ENCODE measurements at regions not wholly inside any gene's neighbourhood (a gene's known extent, or its start where the extent isn't known, plus 50 kb on each side); places are given as distances from the start of the nearest gene placed in this dataset.

DNA sequence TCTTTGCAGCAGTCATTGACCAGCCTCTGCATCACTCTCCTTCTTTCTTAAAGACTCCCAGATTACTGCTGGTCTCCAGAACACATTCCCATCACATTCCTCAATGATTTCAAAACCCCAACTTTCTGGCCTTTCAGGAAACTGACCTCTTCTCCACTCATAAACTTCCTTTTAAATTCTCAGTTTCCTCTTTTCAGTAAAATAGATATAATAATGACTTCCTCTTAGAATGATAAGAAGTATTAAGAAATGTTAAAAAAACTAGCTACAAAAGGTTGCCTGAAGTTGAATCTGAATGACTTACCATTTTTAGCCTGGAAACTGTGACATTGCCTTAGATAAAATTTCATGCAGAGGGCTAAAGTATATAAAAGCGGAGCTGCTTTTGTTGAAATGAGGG lies 239.3 kb downstream of the OGFRL1 start:
- Histone ChIP-seq H3K36me3 (ENCODE audit: control insufficient read depth, insufficient read depth, low read length) (no peaks in the 10 kb centered on the region), H3K4me3 (ENCODE audit: low read length) (no peak overlapping the region), H3K9ac (ENCODE audit: low read length) (no peak overlapping the region), H3K4me1 (ENCODE audit: control insufficient read depth, insufficient read depth, low read length) (no peaks in the 10 kb centered on the region), H3K27ac (ENCODE audit: low read depth, low read length) (no peak overlapping the region), H3K27me3 (ENCODE audit: control insufficient read depth, insufficient read depth, low read length) (no peaks in the 10 kb centered on the region)

GRCh38 chr6:71529026-71529425 lies 240.4 kb downstream of the OGFRL1 start:
- Histone ChIP-seq H3K27me3 (ENCODE audit: control insufficient read depth, insufficient read depth, low read length) (no peaks in the 10 kb centered on the region), H3K4me3 (ENCODE audit: low read length) (no peak overlapping the region), H3K9ac (ENCODE audit: low read length) (no peak overlapping the region), H3K27ac (ENCODE audit: low read depth, low read length) (no peak overlapping the region), H3K4me1 (ENCODE audit: control insufficient read depth, insufficient read depth, low read length) (no peaks in the 10 kb centered on the region), H3K36me3 (ENCODE audit: control insufficient read depth, insufficient read depth, low read length) (no peaks in the 10 kb centered on the region)

DNA sequence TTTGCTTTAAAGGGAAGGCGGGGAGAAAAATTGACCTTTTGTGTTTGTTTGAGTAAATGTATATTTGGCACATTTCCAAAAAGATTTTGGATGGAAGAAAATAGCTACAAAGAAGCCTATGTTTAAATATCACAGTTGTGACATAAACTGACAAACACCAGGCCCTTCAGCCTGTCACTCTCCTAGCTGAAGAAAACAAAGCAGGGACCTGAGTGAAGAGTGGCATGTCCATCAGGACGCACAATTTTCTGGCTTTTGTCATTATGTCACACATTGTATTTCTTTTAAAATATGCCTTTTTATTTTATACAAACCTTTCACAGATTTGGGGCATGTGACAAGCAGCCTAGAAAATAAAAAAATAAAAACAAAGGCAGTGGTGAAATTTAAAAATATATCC lies 241.2 kb downstream of the OGFRL1 start:
- Histone ChIP-seq H3K27ac (ENCODE audit: low read depth, low read length) (no peak overlapping the region), H3K9ac (ENCODE audit: low read length) (no peak overlapping the region), H3K27me3 (ENCODE audit: control insufficient read depth, insufficient read depth, low read length) (no peaks in the 10 kb centered on the region), H3K4me3 (ENCODE audit: low read length) (no peak overlapping the region), H3K36me3 (ENCODE audit: control insufficient read depth, insufficient read depth, low read length) (no peaks in the 10 kb centered on the region), H3K4me1 (ENCODE audit: control insufficient read depth, insufficient read depth, low read length) (no peaks in the 10 kb centered on the region)

DNA sequence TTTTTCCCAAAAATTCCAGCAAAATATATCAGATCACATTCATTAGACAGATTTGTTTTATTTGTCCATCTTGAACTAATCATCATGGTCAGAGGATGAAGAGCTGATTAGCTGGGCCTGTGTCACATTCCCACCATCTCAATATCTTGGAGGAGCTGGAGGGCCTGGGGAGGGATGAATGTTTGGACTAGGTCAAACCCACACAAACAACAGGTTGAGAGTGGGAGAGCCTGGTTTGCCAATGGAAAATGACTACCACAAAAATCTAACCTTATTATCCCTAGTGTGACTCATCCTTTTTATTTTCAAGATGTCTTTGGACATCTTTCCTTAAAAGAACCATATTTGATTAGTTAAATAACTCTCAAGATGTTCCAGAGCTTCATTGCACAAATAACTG lies 242.4 kb downstream of the OGFRL1 start:
- H3K4me3 ChIP-seq (ENCODE audit: low read length), result no peak overlapping the region
- H3K27ac ChIP-seq (ENCODE audit: low read depth, low read length), result no peak overlapping the region
- H3K27me3 ChIP-seq (ENCODE audit: control insufficient read depth, insufficient read depth, low read length), result no peaks in the 10 kb centered on the region
- H3K4me1 ChIP-seq (ENCODE audit: control insufficient read depth, insufficient read depth, low read length), result no peaks in the 10 kb centered on the region
- no peak overlapping the region for H3K9ac ChIP-seq (ENCODE audit: low read length)
- no peaks in the 10 kb centered on the region for H3K36me3 ChIP-seq (ENCODE audit: control insufficient read depth, insufficient read depth, low read length)

GRCh38 chr6:71531841-71532240 lies 243.2 kb downstream of the OGFRL1 start:
- no peaks in the 10 kb centered on the region for H3K36me3 ChIP-seq (ENCODE audit: control insufficient read depth, insufficient read depth, low read length)

GRCh38 chr6:71533939-71534379 lies 245.3 kb downstream of the OGFRL1 start:
- Histone ChIP-seq H3K9ac (ENCODE audit: low read length) (no peak overlapping the region), H3K27ac (ENCODE audit: low read depth, low read length) (no peak overlapping the region), H3K4me3 (ENCODE audit: low read length) (no peak overlapping the region), H3K4me1 (ENCODE audit: control insufficient read depth, insufficient read depth, low read length) (no peaks in the 10 kb centered on the region), H3K27me3 (ENCODE audit: control insufficient read depth, insufficient read depth, low read length) (no peaks in the 10 kb centered on the region), H3K36me3 (ENCODE audit: control insufficient read depth, insufficient read depth, low read length) (no peaks in the 10 kb centered on the region)

More at GRCh38 chr6:71531841-71532240, 243.2 kb downstream of the OGFRL1 start:
- Histone ChIP-seq H3K27ac (ENCODE audit: low read depth, low read length) (no peak overlapping the region), H3K27me3 (ENCODE audit: control insufficient read depth, insufficient read depth, low read length) (no peaks in the 10 kb centered on the region), H3K9ac (ENCODE audit: low read length) (no peak overlapping the region), H3K4me3 (ENCODE audit: low read length) (no peak overlapping the region), H3K4me1 (ENCODE audit: control insufficient read depth, insufficient read depth, low read length) (no peaks in the 10 kb centered on the region)

DNA sequence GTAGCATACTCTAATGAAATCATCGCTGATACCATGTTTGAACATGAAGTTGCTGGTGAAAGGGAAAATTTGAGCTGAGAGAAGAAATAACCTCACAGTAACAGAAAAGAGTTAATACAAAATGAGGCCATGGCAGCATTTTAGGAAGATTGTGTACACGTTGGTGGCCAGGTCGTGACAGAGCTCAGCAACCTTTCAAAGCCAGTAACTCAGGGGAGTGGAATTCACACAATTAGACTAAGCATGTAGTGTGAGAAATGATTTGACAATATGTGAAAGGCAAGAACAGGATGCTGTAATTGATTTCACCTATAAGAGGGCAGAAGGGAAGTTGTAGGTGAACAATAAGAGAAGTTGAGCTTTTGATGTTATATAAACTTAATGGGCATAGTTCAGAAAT lies 246.3 kb downstream of the OGFRL1 start:
- Histone ChIP-seq H3K36me3 (ENCODE audit: control insufficient read depth, insufficient read depth, low read length) (no peaks in the 10 kb centered on the region), H3K27ac (ENCODE audit: low read depth, low read length) (no peak overlapping the region), H3K27me3 (ENCODE audit: control insufficient read depth, insufficient read depth, low read length) (no peaks in the 10 kb centered on the region), H3K4me1 (ENCODE audit: control insufficient read depth, insufficient read depth, low read length) (no peaks in the 10 kb centered on the region), H3K4me3 (ENCODE audit: low read length) (no peak overlapping the region), H3K9ac (ENCODE audit: low read length) (no peak overlapping the region)

DNA sequence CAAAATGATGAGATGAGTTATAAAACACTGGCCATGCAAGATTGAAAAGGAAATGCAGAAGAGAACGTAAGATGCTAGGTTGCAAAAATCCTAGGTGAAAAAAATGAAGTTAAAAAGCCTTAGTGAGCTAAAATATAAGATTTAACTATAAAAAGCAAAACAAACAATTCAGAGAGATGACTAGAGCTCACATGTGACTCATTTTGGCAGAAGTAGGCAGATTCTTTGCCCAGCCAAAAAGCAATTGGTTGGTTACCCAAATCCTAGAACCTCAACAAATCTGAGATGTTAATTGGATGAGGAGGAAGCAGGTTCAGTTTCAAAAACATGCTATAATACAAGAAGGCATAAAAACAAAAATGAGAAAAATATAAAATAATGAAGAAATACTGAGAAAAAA lies 249.1 kb downstream of the OGFRL1 start:
- H3K27ac ChIP-seq (ENCODE audit: low read depth, low read length), result no peak overlapping the region
- H3K9ac ChIP-seq (ENCODE audit: low read length), result no peak overlapping the region
- H3K4me1 ChIP-seq (ENCODE audit: control insufficient read depth, insufficient read depth, low read length), result no peaks in the 10 kb centered on the region
- H3K27me3 ChIP-seq (ENCODE audit: control insufficient read depth, insufficient read depth, low read length), result no peaks in the 10 kb centered on the region
- H3K36me3 ChIP-seq (ENCODE audit: control insufficient read depth, insufficient read depth, low read length), result no peaks in the 10 kb centered on the region
- H3K4me3 ChIP-seq (ENCODE audit: low read length), result no peak overlapping the region

GRCh38 chr6:71544028-71544427 lies 255.4 kb downstream of the OGFRL1 start:
- Histone ChIP-seq H3K9ac (ENCODE audit: low read length) (no peak overlapping the region), H3K4me3 (ENCODE audit: low read length) (no peak overlapping the region), H3K27ac (ENCODE audit: low read depth, low read length) (no peak overlapping the region), H3K36me3 (ENCODE audit: control insufficient read depth, insufficient read depth, low read length) (no peaks in the 10 kb centered on the region), H3K27me3 (ENCODE audit: control insufficient read depth, insufficient read depth, low read length) (no peaks in the 10 kb centered on the region), H3K4me1 (ENCODE audit: control insufficient read depth, insufficient read depth, low read length) (no peaks in the 10 kb centered on the region)

- Histone ChIP-seq H3K4me3 (ENCODE audit: low read length) (no peak overlapping the region), H3K27ac (ENCODE audit: low read depth, low read length) (no peak overlapping the region), H3K9ac (ENCODE audit: low read length) (no peak overlapping the region), H3K4me1 (ENCODE audit: control insufficient read depth, insufficient read depth, low read length) (no peaks in the 10 kb centered on the region), H3K36me3 (ENCODE audit: control insufficient read depth, insufficient read depth, low read length) (no peaks in the 10 kb centered on the region), H3K27me3 (ENCODE audit: control insufficient read depth, insufficient read depth, low read length) (no peaks in the 10 kb centered on the region)
Measured at GRCh38 chr6:71544906-71545305, 256.3 kb downstream of the OGFRL1 start.

GRCh38 chr6:71545905-71546304 lies 257.3 kb downstream of the OGFRL1 start:
- Histone ChIP-seq H3K27ac (ENCODE audit: low read depth, low read length) (no peak overlapping the region), H3K36me3 (ENCODE audit: control insufficient read depth, insufficient read depth, low read length) (no peaks in the 10 kb centered on the region), H3K4me1 (ENCODE audit: control insufficient read depth, insufficient read depth, low read length) (no peaks in the 10 kb centered on the region), H3K27me3 (ENCODE audit: control insufficient read depth, insufficient read depth, low read length) (no peaks in the 10 kb centered on the region), H3K9ac (ENCODE audit: low read length) (no peak overlapping the region), H3K4me3 (ENCODE audit: low read length) (no peak overlapping the region)

DNA sequence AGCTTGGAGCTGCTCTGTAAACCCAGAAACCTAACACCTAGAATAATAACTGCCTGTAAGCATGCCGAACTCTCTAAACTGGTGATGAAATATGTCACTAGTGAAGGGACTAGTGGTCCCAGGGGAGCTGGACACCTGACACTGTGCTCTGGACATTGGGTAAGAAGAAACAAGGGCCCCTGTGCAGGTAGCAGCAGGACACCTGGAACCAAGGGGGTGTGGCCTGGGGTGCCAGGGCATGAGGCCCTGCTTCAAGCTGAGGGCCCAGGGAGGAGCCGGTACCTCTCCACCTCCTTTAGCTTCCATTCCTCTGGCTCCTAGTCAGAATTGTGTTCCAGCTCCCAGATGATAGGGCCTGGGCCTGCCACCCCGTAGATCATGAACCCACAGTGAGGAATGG lies 263.2 kb downstream of the OGFRL1 start:
- H3K4me1 ChIP-seq (ENCODE audit: control insufficient read depth, insufficient read depth, low read length), result no peaks in the 10 kb centered on the region

GRCh38 chr6:71556141-71556540 lies 267.5 kb downstream of the OGFRL1 start:
- no peaks in the 10 kb centered on the region for H3K36me3 ChIP-seq (ENCODE audit: control insufficient read depth, insufficient read depth, low read length)
- no peaks in the 10 kb centered on the region for H3K27me3 ChIP-seq (ENCODE audit: control insufficient read depth, insufficient read depth, low read length)
- no peak overlapping the region for H3K4me3 ChIP-seq (ENCODE audit: low read length)
- no peaks in the 10 kb centered on the region for H3K4me1 ChIP-seq (ENCODE audit: control insufficient read depth, insufficient read depth, low read length)
- no peak overlapping the region for H3K9ac ChIP-seq (ENCODE audit: low read length)
- no peak overlapping the region for H3K27ac ChIP-seq (ENCODE audit: low read depth, low read length)

More for the DNA sequence above, 263.2 kb downstream of the OGFRL1 start:
- no peaks in the 10 kb centered on the region for H3K27me3 ChIP-seq (ENCODE audit: control insufficient read depth, insufficient read depth, low read length)
- no peak overlapping the region for H3K27ac ChIP-seq (ENCODE audit: low read depth, low read length)
- no peaks in the 10 kb centered on the region for H3K36me3 ChIP-seq (ENCODE audit: control insufficient read depth, insufficient read depth, low read length)
- H3K4me3 ChIP-seq (ENCODE audit: low read length), result no peak overlapping the region
- H3K9ac ChIP-seq (ENCODE audit: low read length), result no peak overlapping the region
